RWPE2 (cell line): ENCODE measurements at regions not wholly inside any gene's neighbourhood (a gene's known extent, or its start where the extent isn't known, plus 50 kb on each side); places are given as distances from the start of the nearest gene placed in this dataset.
"Not testable (repeated sequence)": the region's sequence is repeated elsewhere in the genome, so short reads cannot be mapped to it uniquely, and the experiment has no call there.

Experiments
- ATAC-seq: fragments of 200-7000 bp; cut with Tn5 transposase; 3 replicates; pipeline ENCODE4 v1.9.1; 2021; ENCODE audit warnings: low read depth
- DNase-seq: peaks from one replicate; pipeline ENCODE4 v3.0.0-alpha.2; 2020; ENCODE audit warnings: low spot score
- H3K27ac ChIP-seq: fragments of 450-650 bp; 2 replicates; pipeline ENCODE4 v1.5.1; 2017; ENCODE audit warnings: mild to moderate bottlenecking; ENCODE audit not compliant: poor library complexity, severe bottlenecking
- H3K27me3 ChIP-seq: fragments of 250-450 bp; sonication (Bioruptor Pico); 2 replicates; pipeline ENCODE4 v1.5.1; 2021; ENCODE audit warnings: mild to moderate bottlenecking, moderate library complexity; ENCODE audit not compliant: insufficient read depth, poor library complexity, severe bottlenecking
- H3K36me3 ChIP-seq: fragments of 250-450 bp; sonication (Bioruptor Pico); 2 replicates; pipeline ENCODE4 v1.5.1; 2020; ENCODE audit warnings: low read depth, mild to moderate bottlenecking, moderate library complexity
- H3K4me1 ChIP-seq: fragments of 250-450 bp; sonication (Bioruptor Pico); 2 replicates; pipeline ENCODE4 v1.5.1; 2021; ENCODE audit warnings: mild to moderate bottlenecking, moderate library complexity; ENCODE audit not compliant: insufficient read depth, poor library complexity, severe bottlenecking
- H3K4me3 ChIP-seq: fragments of 250-450 bp; sonication (Bioruptor Pico); 2 replicates; pipeline ENCODE4 v1.5.1; 2021; ENCODE audit warnings: mild to moderate bottlenecking, moderate library complexity; ENCODE audit not compliant: severe bottlenecking
- H3K9me3 ChIP-seq: fragments of 250-450 bp; sonication (Bioruptor Pico); 2 replicates; pipeline ENCODE4 v1.5.1; 2021; ENCODE audit warnings: mild to moderate bottlenecking, moderate library complexity; ENCODE audit not compliant: severe bottlenecking
- CTCF ChIP-seq: fragments of 450-650 bp; IDR thresholded peaks from one replicate; pipeline ENCODE4 v1.5.1; 2017; ENCODE audit warnings: mild to moderate bottlenecking, moderate library complexity; ENCODE audit not compliant: poor library complexity, severe bottlenecking

- Histone ChIP-seq H3K9me3 (no peaks in the 10 kb centered on the region), H3K27me3 (no peaks in the 10 kb centered on the region), H3K36me3 (no peaks in the 10 kb centered on the region), H3K4me1 (no peaks in the 10 kb centered on the region), H3K27ac (no peak overlapping the region), H3K4me3 (no peak overlapping the region)
- DNase-seq (no peak), ATAC-seq (no peak)
- no peak for TF ChIP-seq CTCF
Measured at GRCh38 chr16:29319726-29320125, 86.8 kb downstream of the NPIPB11 start.

DNA sequence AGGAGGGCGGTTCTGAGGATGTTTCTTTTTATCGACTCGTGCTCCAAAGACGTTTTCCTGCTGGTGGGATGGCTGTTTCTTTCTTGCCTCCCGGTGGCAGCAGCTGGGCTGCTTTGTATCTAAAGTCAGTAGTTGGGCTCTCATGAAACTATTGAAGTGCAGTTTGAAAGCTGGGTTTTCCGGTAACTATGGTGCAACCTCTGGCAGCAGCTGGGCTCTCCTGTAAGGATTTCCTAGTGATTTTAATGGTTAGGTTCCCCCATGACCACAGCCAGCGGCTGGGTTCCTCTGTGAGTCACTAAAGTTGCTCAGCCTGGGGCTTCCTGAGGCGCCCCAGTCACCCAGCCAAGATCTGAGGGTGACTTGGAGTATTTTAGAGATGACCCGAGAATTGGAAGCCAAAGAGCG lies 87.9 kb downstream of the NPIPB11 start:
- H3K9me3 ChIP-seq, DNase-seq: not testable (repeated sequence)

GRCh38 chr16:29318037-29318436 lies 88.5 kb downstream of the NPIPB11 start:
- TF ChIP-seq CTCF, result no peak
- Histone ChIP-seq H3K4me1 (no peaks in the 10 kb centered on the region), H3K9me3 (no peaks in the 10 kb centered on the region), H3K27ac (no peak overlapping the region), H3K27me3 (no peaks in the 10 kb centered on the region), H3K4me3 (no peak overlapping the region), H3K36me3 (no peaks in the 10 kb centered on the region)
- DNase-seq (no peak), ATAC-seq (no peak)

More for the DNA sequence above, 87.9 kb downstream of the NPIPB11 start:
- ATAC-seq, result peak; percentile 40; the same call in 1 of the 3 replicates
- not testable (repeated sequence) for H3K27ac ChIP-seq, H3K4me3 ChIP-seq, H3K36me3 ChIP-seq, H3K4me1 ChIP-seq, H3K27me3 ChIP-seq

DNA sequence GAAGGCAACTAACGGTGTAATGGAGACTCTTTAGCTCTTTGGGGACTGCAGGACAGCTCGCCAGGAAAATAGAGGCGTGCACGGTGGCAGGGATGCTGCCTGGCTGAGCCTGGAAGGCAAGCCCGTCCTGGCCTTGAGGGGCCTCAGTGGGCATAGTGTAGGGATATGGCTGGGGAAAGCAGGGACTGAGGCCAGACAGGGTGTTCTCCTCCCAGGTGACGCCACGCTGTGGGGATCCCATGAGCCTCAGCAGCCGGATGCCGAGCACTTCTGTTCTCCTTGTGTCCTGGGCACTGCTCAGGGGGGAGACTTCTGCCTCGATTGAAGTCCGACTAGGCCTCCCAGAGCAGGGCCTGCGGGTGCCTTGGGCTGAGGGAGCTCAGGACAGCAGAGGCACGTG lies 89.2 kb downstream of the NPIPB11 start:
- Histone ChIP-seq H3K36me3 (no peaks in the 10 kb centered on the region), H3K4me3 (no peak overlapping the region), H3K9me3 (no peaks in the 10 kb centered on the region), H3K27me3 (no peaks in the 10 kb centered on the region), H3K4me1 (no peaks in the 10 kb centered on the region), H3K27ac (no peak overlapping the region)
- ATAC-seq (no peak), DNase-seq (no peak)
- TF ChIP-seq CTCF, result no peak

DNA sequence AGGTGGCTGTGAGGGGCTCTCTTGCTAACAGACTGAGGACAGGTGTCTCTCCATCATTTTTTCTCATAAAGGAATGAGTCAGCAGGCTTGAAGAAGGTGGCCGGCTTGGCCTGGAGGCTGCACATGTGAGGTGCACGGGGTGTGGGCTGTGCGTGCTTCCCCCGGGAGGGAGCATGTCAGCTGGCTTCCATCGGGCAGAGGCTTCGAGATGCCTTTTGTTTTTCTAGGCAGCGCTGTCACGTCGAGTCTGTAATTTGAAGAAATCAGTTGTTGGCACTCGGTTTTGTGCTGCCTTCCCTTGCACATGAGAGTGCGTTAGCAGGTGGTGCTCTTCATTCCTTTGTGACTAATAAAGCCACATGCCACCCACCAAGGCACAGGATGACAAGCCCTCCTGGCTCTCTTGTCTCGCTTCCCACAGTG lies 89.7 kb downstream of the NPIPB11 start:
- Histone ChIP-seq H3K27ac (no peak overlapping the region), H3K36me3 (no peaks in the 10 kb centered on the region), H3K4me1 (no peaks in the 10 kb centered on the region), H3K27me3 (no peaks in the 10 kb centered on the region), H3K9me3 (no peaks in the 10 kb centered on the region), H3K4me3 (no peak overlapping the region)
- no peak for TF ChIP-seq CTCF
- ATAC-seq (no peak), DNase-seq (no peak)
